ENCODE measurements at regions not wholly inside any gene's neighbourhood (a gene's known extent, or its start where the extent isn't known, plus 50 kb on each side); places are given as distances from the start of the nearest gene placed in this dataset.

- TF ChIP-seq CHD7 (IDR thresholded peaks at IDR 0.05; ENCODE audit: low read depth, low read length) = no peak
Observed at GRCh38 chr17:77445760-77446532, 305.2 kb downstream of the SEC14L1 start (continued).
